Sigmoid colon (tissue), 4 donors: ENCODE measurements at regions not wholly inside any gene's neighbourhood (a gene's known extent, or its start where the extent isn't known, plus 50 kb on each side); places are given as distances from the start of the nearest gene placed in this dataset.

Experiments used
- POLR2A ChIP-seq, 2 donors: fragments of 450-650 bp; IDR thresholded peaks; one replicate each; pipeline ENCODE4 v1.6.1; 2016; ENCODE audit warnings: antibody characterized with exemption in 2 of 2, mild to moderate bottlenecking in 2 of 2, moderate library complexity in 2 of 2
- POLR2AphosphoS5 ChIP-seq, 4 donors: sonication (generic); formaldehyde crosslinking; IDR thresholded peaks; one replicate each; pipeline ENCODE4 v1.6.1; 2017; ENCODE audit warnings: antibody characterized with exemption in 4 of 4
- TF ChIP-seq, protein P1 (sequence below), 4 experiments: fragments of 450-650 bp in 3 of 4; fragments of 200-600 bp in 1 of 4; IDR thresholded peaks; one replicate each; pipeline ENCODE4 v1.5.1; 2016 to 2019; ENCODE audit warnings: antibody characterized with exemption in 4 of 4, mild to moderate bottlenecking in 3 of 4, moderate library complexity in 2 of 4

DNA sequence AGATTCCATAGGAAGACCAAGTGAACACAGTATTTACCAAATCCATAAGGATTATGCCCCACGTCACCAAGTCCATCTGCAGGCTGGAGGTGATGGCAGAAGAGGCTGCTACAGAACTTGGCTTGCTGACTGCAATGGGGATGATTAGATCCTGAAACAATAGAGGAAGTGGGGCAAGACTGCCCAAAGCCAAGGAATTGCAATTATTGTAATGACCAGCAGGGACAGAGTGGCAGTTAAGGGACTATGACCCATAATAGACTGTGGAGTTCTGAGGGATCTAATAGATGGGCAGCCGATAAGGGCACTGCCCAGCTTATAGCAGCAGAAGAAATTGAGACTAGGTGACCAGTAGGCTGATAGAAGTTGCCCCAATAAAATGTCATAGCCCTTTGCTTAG lies 108.4 kb downstream of the MINAR1 start:
- TF ChIP-seq, protein P1, sequence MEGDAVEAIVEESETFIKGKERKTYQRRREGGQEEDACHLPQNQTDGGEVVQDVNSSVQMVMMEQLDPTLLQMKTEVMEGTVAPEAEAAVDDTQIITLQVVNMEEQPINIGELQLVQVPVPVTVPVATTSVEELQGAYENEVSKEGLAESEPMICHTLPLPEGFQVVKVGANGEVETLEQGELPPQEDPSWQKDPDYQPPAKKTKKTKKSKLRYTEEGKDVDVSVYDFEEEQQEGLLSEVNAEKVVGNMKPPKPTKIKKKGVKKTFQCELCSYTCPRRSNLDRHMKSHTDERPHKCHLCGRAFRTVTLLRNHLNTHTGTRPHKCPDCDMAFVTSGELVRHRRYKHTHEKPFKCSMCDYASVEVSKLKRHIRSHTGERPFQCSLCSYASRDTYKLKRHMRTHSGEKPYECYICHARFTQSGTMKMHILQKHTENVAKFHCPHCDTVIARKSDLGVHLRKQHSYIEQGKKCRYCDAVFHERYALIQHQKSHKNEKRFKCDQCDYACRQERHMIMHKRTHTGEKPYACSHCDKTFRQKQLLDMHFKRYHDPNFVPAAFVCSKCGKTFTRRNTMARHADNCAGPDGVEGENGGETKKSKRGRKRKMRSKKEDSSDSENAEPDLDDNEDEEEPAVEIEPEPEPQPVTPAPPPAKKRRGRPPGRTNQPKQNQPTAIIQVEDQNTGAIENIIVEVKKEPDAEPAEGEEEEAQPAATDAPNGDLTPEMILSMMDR (IDR thresholded peaks at IDR 0.05) = no peak
- TF ChIP-seq POLR2A (IDR thresholded peaks at IDR 0.05) (no peak), POLR2AphosphoS5 (IDR thresholded peaks at IDR 0.05) (no peak)
